PFSK-1 (cell line): ENCODE measurements at regions not wholly inside any gene's neighbourhood (a gene's known extent, or its start where the extent isn't known, plus 50 kb on each side); places are given as distances from the start of the nearest gene placed in this dataset.

Experiments
- FOXP2 ChIP-seq: optimal IDR thresholded peaks from 2 replicates; pipeline ENCODE3; 2011; ENCODE audit warnings: borderline replicate concordance, control low read depth, inconsistent platforms; ENCODE audit not compliant: insufficient read depth; ENCODE audit errors: extremely low read length, extremely low read depth
- POLR2AphosphoS5 ChIP-seq: IDR thresholded peaks from 2 replicates; pipeline ENCODE4 v1.6.1; 2012; ENCODE audit warnings: low read depth, mild to moderate bottlenecking, control low read depth, low read length, moderate library complexity
- SIN3A ChIP-seq: IDR thresholded peaks from 2 replicates; pipeline ENCODE4 v1.6.1; 2012; ENCODE audit warnings: mild to moderate bottlenecking, low read length, moderate library complexity, borderline replicate concordance; ENCODE audit not compliant: insufficient read depth
- TAF1 ChIP-seq: IDR thresholded peaks from 2 replicates; pipeline ENCODE4 v1.6.1; 2012; ENCODE audit warnings: low read length, control low read depth, borderline replicate concordance; ENCODE audit not compliant: insufficient read depth
- TF ChIP-seq, protein P1 (sequence below), 2 experiments: IDR thresholded peaks; 2 replicates each; pipeline versions ENCODE4 v1.6.1 to v1.8.0; 2011 to 2012; ENCODE audit warnings: low read depth in 2 of 2, low read length in 2 of 2, control low read depth in 1 of 2, inconsistent platforms in 1 of 2, mild to moderate bottlenecking in 1 of 2, moderate library complexity in 1 of 2; ENCODE audit not compliant: insufficient read depth in 1 of 2

DNA sequence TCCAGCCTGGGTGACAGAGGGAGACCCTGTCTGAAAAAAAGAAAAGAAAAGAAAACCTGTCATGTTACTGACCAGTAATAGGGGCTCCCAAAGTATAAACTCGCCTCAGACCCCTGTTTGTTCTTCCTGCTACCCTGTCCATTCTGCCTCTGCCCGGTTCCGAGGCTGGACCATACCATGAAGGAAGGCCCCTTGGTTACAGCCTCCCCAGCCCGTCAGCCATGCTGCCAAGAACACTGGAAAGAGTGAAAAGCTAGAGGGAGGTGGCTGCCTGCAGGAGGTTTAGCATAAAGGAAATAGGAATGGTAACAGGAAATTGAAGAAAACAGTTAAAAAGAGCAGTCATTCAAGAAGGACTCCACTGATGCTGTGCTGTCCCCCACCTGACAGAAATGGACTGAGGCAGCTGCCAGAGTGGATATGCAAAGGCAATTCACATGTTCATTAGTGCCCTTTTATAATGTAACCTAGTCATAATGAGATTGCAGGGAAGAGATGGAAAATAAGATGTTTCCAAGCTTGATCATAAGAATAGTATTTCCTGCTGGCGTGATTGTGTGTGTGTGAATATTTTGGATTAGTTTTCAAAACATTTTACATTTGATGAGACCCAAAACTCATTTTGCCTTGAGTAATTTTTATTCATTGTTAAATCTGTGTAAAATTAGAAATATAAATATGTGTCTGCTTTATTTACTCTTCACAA is 102.6 kb downstream of the GOSR1 start:
- no peak for TF ChIP-seq SIN3A
- TF ChIP-seq TAF1, result no peak
- TF ChIP-seq FOXP2, result no peak
- no peak for TF ChIP-seq POLR2AphosphoS5
- TF ChIP-seq, protein P1, sequence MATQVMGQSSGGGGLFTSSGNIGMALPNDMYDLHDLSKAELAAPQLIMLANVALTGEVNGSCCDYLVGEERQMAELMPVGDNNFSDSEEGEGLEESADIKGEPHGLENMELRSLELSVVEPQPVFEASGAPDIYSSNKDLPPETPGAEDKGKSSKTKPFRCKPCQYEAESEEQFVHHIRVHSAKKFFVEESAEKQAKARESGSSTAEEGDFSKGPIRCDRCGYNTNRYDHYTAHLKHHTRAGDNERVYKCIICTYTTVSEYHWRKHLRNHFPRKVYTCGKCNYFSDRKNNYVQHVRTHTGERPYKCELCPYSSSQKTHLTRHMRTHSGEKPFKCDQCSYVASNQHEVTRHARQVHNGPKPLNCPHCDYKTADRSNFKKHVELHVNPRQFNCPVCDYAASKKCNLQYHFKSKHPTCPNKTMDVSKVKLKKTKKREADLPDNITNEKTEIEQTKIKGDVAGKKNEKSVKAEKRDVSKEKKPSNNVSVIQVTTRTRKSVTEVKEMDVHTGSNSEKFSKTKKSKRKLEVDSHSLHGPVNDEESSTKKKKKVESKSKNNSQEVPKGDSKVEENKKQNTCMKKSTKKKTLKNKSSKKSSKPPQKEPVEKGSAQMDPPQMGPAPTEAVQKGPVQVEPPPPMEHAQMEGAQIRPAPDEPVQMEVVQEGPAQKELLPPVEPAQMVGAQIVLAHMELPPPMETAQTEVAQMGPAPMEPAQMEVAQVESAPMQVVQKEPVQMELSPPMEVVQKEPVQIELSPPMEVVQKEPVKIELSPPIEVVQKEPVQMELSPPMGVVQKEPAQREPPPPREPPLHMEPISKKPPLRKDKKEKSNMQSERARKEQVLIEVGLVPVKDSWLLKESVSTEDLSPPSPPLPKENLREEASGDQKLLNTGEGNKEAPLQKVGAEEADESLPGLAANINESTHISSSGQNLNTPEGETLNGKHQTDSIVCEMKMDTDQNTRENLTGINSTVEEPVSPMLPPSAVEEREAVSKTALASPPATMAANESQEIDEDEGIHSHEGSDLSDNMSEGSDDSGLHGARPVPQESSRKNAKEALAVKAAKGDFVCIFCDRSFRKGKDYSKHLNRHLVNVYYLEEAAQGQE (IDR thresholded peaks at IDR 0.05; ENCODE audit: insufficient read depth in 1 of 2, low read depth in 2 of 2, low read length in 2 of 2), result no peak
